IMR-90 (cell line): ENCODE measurements at regions not wholly inside any gene's neighbourhood (a gene's known extent, or its start where the extent isn't known, plus 50 kb on each side); places are given as distances from the start of the nearest gene placed in this dataset.
A peak's percentile ranks its signal among the peaks of the same experiment; 100 is the strongest.

Experiments
- ATAC-seq: fragments of 200-7000 bp; cut with Tn5 transposase; 2 replicates; pipeline ENCODE4 v1.9.1; 2020; ENCODE audit warnings: low read depth, mild to moderate bottlenecking, moderate library complexity
- BruUV-seq: library from RNA; stranded (reverse); fragments of 400-500 nt; replicated peaks from 2 replicates; lab custom pipeline; 2021; lab: Mats Ljungman, UMichigan
- CTCF ChIA-PET: fragments of 300-600 bp; formaldehyde crosslinking; extraction: SDS; loops from one replicate; lab custom pipeline; 2021; ENCODE audit warnings: antibody characterized with exemption; lab: Yijun Ruan, JAX
- POLR2A ChIA-PET: fragments of 300-600 bp; sonication (Branson Sonifier 250); formaldehyde crosslinking; loops from one replicate; lab custom pipeline; 2022; ENCODE audit warnings: antibody characterized with exemption; ENCODE audit not compliant: unreplicated experiment; lab: Charles Lee
- DNase-seq: peaks from one replicate; pipeline ENCODE4 v3.0.0; 2013
- H2AFZ ChIP-seq: replicated peaks from 2 replicates; pipeline ENCODE3; 2013; ENCODE audit warnings: low read length, mild to moderate bottlenecking; ENCODE audit not compliant: poor library complexity
- H2AK5ac ChIP-seq: 2 replicates; pipeline ENCODE4 v1.6.1; 2013; ENCODE audit warnings: low read depth, low read length, inconsistent platforms
- H2AK9ac ChIP-seq: replicated peaks from 2 replicates; pipeline ENCODE3; 2013; ENCODE audit warnings: mild to moderate bottlenecking, low read depth, low read length, moderate library complexity; ENCODE audit not compliant: poor library complexity
- H2BK120ac ChIP-seq: 2 replicates; pipeline ENCODE4 v1.6.1; 2013; ENCODE audit warnings: low read depth, low read length, inconsistent platforms
- H2BK15ac ChIP-seq: 3 replicates; pipeline ENCODE4 v1.6.1; 2013; ENCODE audit warnings: low read depth, low read length, inconsistent platforms
- H2BK20ac ChIP-seq: 2 replicates; pipeline ENCODE4 v1.6.1; 2013; ENCODE audit warnings: low read depth, mild to moderate bottlenecking, inconsistent platforms, low read length, moderate library complexity
- H2BK5ac ChIP-seq: 2 replicates; pipeline ENCODE4 v1.6.1; 2013; ENCODE audit warnings: mild to moderate bottlenecking, low read depth, low read length, inconsistent platforms; ENCODE audit not compliant: poor library complexity, severe bottlenecking
- H3K14ac ChIP-seq: replicated peaks from 2 replicates; pipeline ENCODE4 v1.6.1; 2013; ENCODE audit warnings: low read depth, low read length, inconsistent platforms
- H3K18ac ChIP-seq: 2 replicates; pipeline ENCODE4 v1.6.1; 2013; ENCODE audit warnings: low read depth, low read length, control low read depth
- H3K23ac ChIP-seq: 2 replicates; pipeline ENCODE4 v1.6.1; 2013; ENCODE audit warnings: low read depth, low read length, inconsistent platforms
- H3K27ac ChIP-seq: 2 replicates; pipeline ENCODE4 v1.5.1; 2013; ENCODE audit warnings: mild to moderate bottlenecking, control low read depth, low read length; ENCODE audit not compliant: insufficient read depth
- H3K27me3 ChIP-seq: 2 replicates; pipeline ENCODE4 v1.6.1; 2013; ENCODE audit warnings: low read length; ENCODE audit not compliant: control insufficient read depth, insufficient read depth
- H3K36me3 ChIP-seq: 2 replicates; pipeline ENCODE4 v1.6.1; 2013; ENCODE audit warnings: low read length, mixed read lengths; ENCODE audit not compliant: control insufficient read depth, insufficient read depth
- H3K4ac ChIP-seq: 2 replicates; pipeline ENCODE4 v1.6.1; 2013; ENCODE audit warnings: low read depth, low read length, inconsistent platforms
- H3K4me1 ChIP-seq: 2 replicates; pipeline ENCODE4 v1.6.1; 2013; ENCODE audit warnings: low read length, mixed read lengths; ENCODE audit not compliant: control insufficient read depth, insufficient read depth
- H3K4me2 ChIP-seq: 2 replicates; pipeline ENCODE4 v1.6.1; 2013; ENCODE audit warnings: low read depth, mild to moderate bottlenecking, control low read depth, low read length, moderate library complexity
- H3K4me3 ChIP-seq: 2 replicates; pipeline ENCODE4 v1.5.1; 2013; ENCODE audit warnings: low read depth, mild to moderate bottlenecking, control low read depth, low read length, moderate library complexity; ENCODE audit not compliant: insufficient read depth
- H3K56ac ChIP-seq: 2 replicates; pipeline ENCODE4 v1.6.1; 2013; ENCODE audit warnings: low read length, inconsistent platforms; ENCODE audit not compliant: insufficient read depth; ENCODE audit errors: extremely low read depth
- H3K79me1 ChIP-seq, 2 experiments: 2 replicates each; pipeline ENCODE4 v1.6.1; 2013; ENCODE audit warnings: low read length in 2 of 2, inconsistent platforms in 1 of 2, low read depth in 1 of 2
- H3K9ac ChIP-seq: 2 replicates; pipeline ENCODE4 v1.6.1; 2013; ENCODE audit warnings: low read depth, low read length, control low read depth
- H3K9me1 ChIP-seq: 2 replicates; pipeline ENCODE4 v1.6.1; 2013; ENCODE audit warnings: low read length, inconsistent platforms; ENCODE audit not compliant: insufficient read depth
- H3K9me3 ChIP-seq: 2 replicates; pipeline ENCODE4 v1.6.1; 2013; ENCODE audit warnings: low read length; ENCODE audit not compliant: control insufficient read depth, insufficient read depth
- H4K20me1 ChIP-seq: 2 replicates; pipeline ENCODE4 v1.6.1; 2013; ENCODE audit warnings: low read length, inconsistent platforms; ENCODE audit not compliant: insufficient read depth
- H4K5ac ChIP-seq: 2 replicates; pipeline ENCODE4 v1.6.1; 2013; ENCODE audit warnings: mild to moderate bottlenecking, low read depth, low read length, control low read depth
- H4K8ac ChIP-seq, 2 experiments: 2 replicates each; pipeline ENCODE4 v1.6.1; 2013; ENCODE audit warnings: low read depth in 2 of 2, low read length in 2 of 2, control low read depth in 1 of 2, inconsistent platforms in 1 of 2
- H4K91ac ChIP-seq: 2 replicates; pipeline ENCODE4 v1.6.1; 2013; ENCODE audit warnings: low read depth, low read length, inconsistent platforms; ENCODE audit not compliant: insufficient read depth
- BHLHE40 ChIP-seq: fragments of 150-350 bp; IDR thresholded peaks from 2 replicates; pipeline ENCODE4 v1.6.1; 2016; ENCODE audit warnings: mild to moderate bottlenecking, low read depth, low read length
- CEBPB ChIP-seq: IDR thresholded peaks from 2 replicates; pipeline ENCODE4 v1.6.1; 2012; ENCODE audit warnings: low read depth, low read length, improper control_type of control experiment
- CHD1 ChIP-seq: IDR thresholded peaks from 2 replicates; pipeline ENCODE4 v1.6.1; 2012; ENCODE audit warnings: low read depth, low read length, improper control_type of control experiment
- FOS ChIP-seq: fragments of 150-350 bp; IDR thresholded peaks from 2 replicates; pipeline ENCODE4 v1.6.1; 2016; ENCODE audit warnings: low read depth, low read length
- MAFK ChIP-seq: IDR thresholded peaks from 2 replicates; pipeline ENCODE4 v1.6.1; 2012; ENCODE audit warnings: low read depth, low read length, improper control_type of control experiment
- MAZ ChIP-seq: IDR thresholded peaks from 2 replicates; pipeline ENCODE4 v1.6.1; 2012; ENCODE audit warnings: low read depth, mild to moderate bottlenecking, low read length, improper control_type of control experiment, moderate library complexity, borderline replicate concordance
- MXI1 ChIP-seq: IDR thresholded peaks from 2 replicates; pipeline ENCODE4 v1.6.1; 2012; ENCODE audit warnings: low read depth, mild to moderate bottlenecking, low read length, moderate library complexity, borderline replicate concordance
- NFE2L2 ChIP-seq: fragments of 150-350 bp; IDR thresholded peaks from 2 replicates; pipeline ENCODE4 v1.6.1; 2016; ENCODE audit warnings: low read depth, mild to moderate bottlenecking, low read length
- POLR2A ChIP-seq: IDR thresholded peaks from 2 replicates; pipeline ENCODE4 v1.6.1; 2012; ENCODE audit warnings: mild to moderate bottlenecking, low read depth, low read length
- RAD21 ChIP-seq: IDR thresholded peaks from 2 replicates; pipeline ENCODE4 v1.6.1; 2012; ENCODE audit warnings: low read length, improper control_type of control experiment
- RCOR1 ChIP-seq: IDR thresholded peaks from 2 replicates; pipeline ENCODE4 v1.6.1; 2012; ENCODE audit warnings: mild to moderate bottlenecking, low read length, improper control_type of control experiment; ENCODE audit not compliant: insufficient replicate concordance
- RFX5 ChIP-seq: IDR thresholded peaks from 2 replicates; pipeline ENCODE4 v1.8.0; 2012; ENCODE audit warnings: low read depth, mild to moderate bottlenecking, low read length, moderate library complexity
- SMC3 ChIP-seq: fragments of 150-350 bp; IDR thresholded peaks from 2 replicates; pipeline ENCODE4 v1.6.1; 2016; ENCODE audit warnings: low read depth, mild to moderate bottlenecking, antibody characterized with exemption, low read length, moderate library complexity
- WGBS, 2 experiments: methylation state at CpG; one replicate each; pipeline versions ENCODE4 v1.1.5 to v1.1.7; 2013; ENCODE audit warnings: missing lambda C conversion rate in 2 of 2; ENCODE audit not compliant: insufficient read length in 1 of 2; ENCODE audit errors: extremely low coverage in 2 of 2; 5-methylcytosine and 5-hydroxymethylcytosine counted together
- dilution Hi-C: fragments of 300-500 bp; cut with HindIII; formaldehyde crosslinking; loops from one replicate; pipeline ENCODE4 v1.14.3; 2018; ENCODE audit warnings: low sequenced_read_pairs; ENCODE audit not compliant: unreplicated experiment
- in situ Hi-C: fragments of 300-500 bp; cut with MboI; formaldehyde crosslinking; loops from 3 replicates; pipeline ENCODE4 v1.14.3; 2019; ENCODE audit warnings: low sequenced_read_pairs, inconsistent platforms, mixed read lengths
- intact Hi-C: fragments of 100-400 bp; cut with micrococcal nuclease; formaldehyde crosslinking; loops from 2 replicates; pipeline ENCODE4 v1.10.0; 2022
- TF ChIP-seq, protein P1 (sequence below): fragments of 150-350 bp; IDR thresholded peaks from 2 replicates; pipeline ENCODE4 v1.6.1; 2017; ENCODE audit warnings: mild to moderate bottlenecking, antibody characterized with exemption, low read length, low read depth
- TF ChIP-seq, protein P2 (sequence below): fragments of 150-350 bp; IDR thresholded peaks from 2 replicates; pipeline ENCODE4 v1.6.1; 2016; ENCODE audit warnings: low read depth, mild to moderate bottlenecking, low read length, moderate library complexity, borderline replicate concordance
- TF ChIP-seq, protein P3 (sequence below): conservative IDR thresholded peaks from 2 replicates; pipeline ENCODE4 v1.5.1; 2012; ENCODE audit warnings: mild to moderate bottlenecking, low read depth, low read length, improper control_type of control experiment

DNA sequence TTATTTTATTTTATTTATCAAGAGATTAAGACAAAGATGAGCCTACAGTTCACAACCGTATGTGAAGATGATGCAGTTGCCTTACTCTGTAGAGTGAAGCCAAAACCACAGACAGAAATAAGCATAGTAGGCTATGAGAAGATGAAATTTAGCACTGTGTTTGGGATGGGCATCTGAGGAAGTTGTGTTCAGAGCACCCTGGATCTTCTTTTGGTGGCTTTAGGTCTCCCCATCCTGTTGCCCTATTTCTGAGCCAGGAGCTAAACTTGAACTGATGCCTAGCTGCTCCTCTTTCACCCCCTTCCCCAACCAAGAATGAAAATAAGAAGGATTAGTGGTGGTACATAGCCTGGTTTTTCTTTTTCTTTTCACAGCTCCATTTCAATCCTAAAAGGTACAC, 328.1 kb upstream of the TBL1XR1 start:
- Histone ChIP-seq H2AFZ (no peak overlapping the region), H3K4ac (no peak overlapping the region), H2BK15ac (no peak overlapping the region), H3K27ac (no peak overlapping the region), H3K9me1 (no peaks in the 10 kb centered on the region; the same call in 1 of the 2 replicates), H3K9ac (no peak overlapping the region), H2BK20ac (peak overlapping the region; percentile 12; the same call in 1 of the 2 replicates), H3K4me1 (peaks cover 9% of the 10 kb centered on the region), H4K8ac (no peak overlapping the region), H2AK9ac (no peak overlapping the region), H3K36me3 (no peaks in the 10 kb centered on the region; the same call in 1 of the 2 replicates), H3K79me1 (no peaks in the 10 kb centered on the region), H4K91ac (no peak overlapping the region), H3K23ac (no peak overlapping the region), H4K5ac (no peak overlapping the region), H3K18ac (no peak overlapping the region), H2BK120ac (no peak overlapping the region), H3K4me3 (no peak overlapping the region), H3K9me3 (peaks cover 4% of the 10 kb centered on the region; the same call in 1 of the 2 replicates), H2AK5ac (0 out of 2 replicates have a peak overlapping the region, but pooled peaks have one; percentile 5), H4K20me1 (no peaks in the 10 kb centered on the region), H3K4me2 (no peak overlapping the region), H2BK5ac (no peak overlapping the region), H3K14ac (no peak overlapping the region), H3K27me3 (no peaks in the 10 kb centered on the region), H3K56ac (no peak overlapping the region)
- no TSS peak for BruUV-seq
- dilution Hi-C loops (no loop called here), in situ Hi-C loops (no loop called here), intact Hi-C loops (no loop called here)
- ChIA-PET CTCF (no interaction called here), POLR2A (no interaction called here)
- TF ChIP-seq POLR2A, result no peak
- TF ChIP-seq NFE2L2, result no peak
- TF ChIP-seq CHD1, result no peak
- TF ChIP-seq, protein P1, sequence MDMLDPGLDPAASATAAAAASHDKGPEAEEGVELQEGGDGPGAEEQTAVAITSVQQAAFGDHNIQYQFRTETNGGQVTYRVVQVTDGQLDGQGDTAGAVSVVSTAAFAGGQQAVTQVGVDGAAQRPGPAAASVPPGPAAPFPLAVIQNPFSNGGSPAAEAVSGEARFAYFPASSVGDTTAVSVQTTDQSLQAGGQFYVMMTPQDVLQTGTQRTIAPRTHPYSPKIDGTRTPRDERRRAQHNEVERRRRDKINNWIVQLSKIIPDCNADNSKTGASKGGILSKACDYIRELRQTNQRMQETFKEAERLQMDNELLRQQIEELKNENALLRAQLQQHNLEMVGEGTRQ, result no peak
- no peak for TF ChIP-seq RAD21
- no peak for TF ChIP-seq CEBPB
- TF ChIP-seq RFX5, result no peak
- no peak for TF ChIP-seq MXI1
- TF ChIP-seq MAFK, result no peak
- no peak for TF ChIP-seq FOS
- TF ChIP-seq, protein P2, sequence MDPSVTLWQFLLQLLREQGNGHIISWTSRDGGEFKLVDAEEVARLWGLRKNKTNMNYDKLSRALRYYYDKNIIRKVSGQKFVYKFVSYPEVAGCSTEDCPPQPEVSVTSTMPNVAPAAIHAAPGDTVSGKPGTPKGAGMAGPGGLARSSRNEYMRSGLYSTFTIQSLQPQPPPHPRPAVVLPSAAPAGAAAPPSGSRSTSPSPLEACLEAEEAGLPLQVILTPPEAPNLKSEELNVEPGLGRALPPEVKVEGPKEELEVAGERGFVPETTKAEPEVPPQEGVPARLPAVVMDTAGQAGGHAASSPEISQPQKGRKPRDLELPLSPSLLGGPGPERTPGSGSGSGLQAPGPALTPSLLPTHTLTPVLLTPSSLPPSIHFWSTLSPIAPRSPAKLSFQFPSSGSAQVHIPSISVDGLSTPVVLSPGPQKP, result no peak
- TF ChIP-seq RCOR1, result no peak
- TF ChIP-seq MAZ, result no peak
- TF ChIP-seq SMC3, result no peak
- TF ChIP-seq, protein P3, sequence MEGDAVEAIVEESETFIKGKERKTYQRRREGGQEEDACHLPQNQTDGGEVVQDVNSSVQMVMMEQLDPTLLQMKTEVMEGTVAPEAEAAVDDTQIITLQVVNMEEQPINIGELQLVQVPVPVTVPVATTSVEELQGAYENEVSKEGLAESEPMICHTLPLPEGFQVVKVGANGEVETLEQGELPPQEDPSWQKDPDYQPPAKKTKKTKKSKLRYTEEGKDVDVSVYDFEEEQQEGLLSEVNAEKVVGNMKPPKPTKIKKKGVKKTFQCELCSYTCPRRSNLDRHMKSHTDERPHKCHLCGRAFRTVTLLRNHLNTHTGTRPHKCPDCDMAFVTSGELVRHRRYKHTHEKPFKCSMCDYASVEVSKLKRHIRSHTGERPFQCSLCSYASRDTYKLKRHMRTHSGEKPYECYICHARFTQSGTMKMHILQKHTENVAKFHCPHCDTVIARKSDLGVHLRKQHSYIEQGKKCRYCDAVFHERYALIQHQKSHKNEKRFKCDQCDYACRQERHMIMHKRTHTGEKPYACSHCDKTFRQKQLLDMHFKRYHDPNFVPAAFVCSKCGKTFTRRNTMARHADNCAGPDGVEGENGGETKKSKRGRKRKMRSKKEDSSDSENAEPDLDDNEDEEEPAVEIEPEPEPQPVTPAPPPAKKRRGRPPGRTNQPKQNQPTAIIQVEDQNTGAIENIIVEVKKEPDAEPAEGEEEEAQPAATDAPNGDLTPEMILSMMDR, result no peak
- TF ChIP-seq BHLHE40, result no peak
- no CpG with 5 or more reads among the region's 1 CpG for WGBS, 2 experiments
- no peak for ATAC-seq
- DNase-seq, result no peak
